HCT116 (cell line): ENCODE measurements at regions not wholly inside any gene's neighbourhood (a gene's known extent, or its start where the extent isn't known, plus 50 kb on each side); places are given as distances from the start of the nearest gene placed in this dataset.

Experiments
- ATAC-seq: fragments of 200-7000 bp; cut with Tn5 transposase; 2 replicates; pipeline ENCODE4 v1.9.1; 2020; ENCODE audit warnings: mild to moderate bottlenecking, moderate library complexity
- BruUV-seq: library from RNA; stranded (reverse); fragments of 400-500 nt; replicated peaks from 2 replicates; lab custom pipeline; 2021; lab: Mats Ljungman, UMichigan
- CTCF ChIA-PET: fragments of 300-600 bp; sonication (Branson Sonifier 250); formaldehyde crosslinking; loops from one replicate; lab custom pipeline; 2021; ENCODE audit warnings: antibody characterized with exemption; lab: Charles Lee
- POLR2A ChIA-PET: fragments of 300-600, 350-600 bp; sonication (Branson Sonifier 250); formaldehyde crosslinking; loops from one replicate; lab custom pipeline; 2021; ENCODE audit warnings: antibody characterized with exemption; lab: Charles Lee
- RAD21 ChIA-PET, 2 experiments: fragments of 300-600 bp; sonication (Branson Sonifier 250); formaldehyde crosslinking; loops; one replicate each; lab custom pipeline; 2023; ENCODE audit warnings: low total read pairs in 2 of 2; ENCODE audit not compliant: uncharacterized antibody in 2 of 2, unreplicated experiment in 2 of 2, low non-redundant PET in 1 of 2; lab: Charles Lee
- DNase-seq: peaks from one replicate; pipeline ENCODE4 v3.0.0-alpha.2; 2010; ENCODE audit warnings: low read depth, low spot score
- H2AFZ ChIP-seq: fragments of 200-600 bp; shearing (Covaris generic), sonication (generic); 2 replicates; pipeline ENCODE4 v1.6.1; 2017; ENCODE audit warnings: low read depth, mixed run types, mixed read lengths, antibody characterized with exemption, low read length; ENCODE audit not compliant: poor library complexity, severe bottlenecking
- H3K27ac ChIP-seq: 2 replicates; pipeline ENCODE4 v1.5.1; 2012; ENCODE audit warnings: low read depth, low read length
- H3K27me3 ChIP-seq: fragments of 200-600 bp; sonication (generic); 2 replicates; pipeline ENCODE4 v1.6.1; 2016; ENCODE audit warnings: mixed run types, low read length, mixed read lengths; ENCODE audit not compliant: insufficient read depth
- H3K36me3 ChIP-seq, 2 experiments: fragments of 200-500 bp in 1 of 2; fragments of 200-600 bp in 1 of 2; sonication (Bioruptor generic) in 1 of 2; sonication (generic) in 1 of 2; 2 replicates each; pipeline versions ENCODE4 v1.5.1 to v1.6.1; 2014 to 2016; ENCODE audit warnings: low read length in 2 of 2, inconsistent platforms in 1 of 2, mixed read lengths in 1 of 2, mixed run types in 1 of 2; ENCODE audit not compliant: insufficient read depth in 2 of 2, control insufficient read depth in 1 of 2
- H3K4me1 ChIP-seq, 2 experiments: fragments of 200-600 bp in 1 of 2; sonication (generic) in 1 of 2; 2 replicates each; pipeline versions ENCODE4 v1.5.1 to v1.6.1; 2012 to 2017; ENCODE audit warnings: low read length in 2 of 2, inconsistent platforms in 1 of 2, mild to moderate bottlenecking in 1 of 2, mixed read lengths in 1 of 2, mixed run types in 1 of 2, moderate library complexity in 1 of 2; ENCODE audit not compliant: insufficient read depth in 2 of 2, control insufficient read depth in 1 of 2
- H3K4me2 ChIP-seq: fragments of 200-600 bp; sonication (generic); 2 replicates; pipeline ENCODE4 v1.6.1; 2017; ENCODE audit warnings: mixed run types, low read length, mixed read lengths
- H3K4me3 ChIP-seq, 2 experiments: fragments of 200-600 bp in 1 of 2; sonication (generic) in 1 of 2; replicated peaks in 1 of 2; 2 replicates each; pipeline ENCODE4 v1.5.1; 2011 to 2016; ENCODE audit warnings: low read length in 2 of 2, control low read depth in 1 of 2, low read depth in 1 of 2, mild to moderate bottlenecking in 1 of 2, mixed read lengths in 1 of 2, mixed run types in 1 of 2
- H3K79me2 ChIP-seq: fragments of 200-600 bp; sonication (generic); 2 replicates; pipeline ENCODE4 v1.6.1; 2017; ENCODE audit warnings: mild to moderate bottlenecking, mixed run types, low read length, moderate library complexity, mixed read lengths; ENCODE audit not compliant: insufficient read depth
- H3K9ac ChIP-seq: fragments of 200-600 bp; sonication (generic); 2 replicates; pipeline ENCODE4 v1.6.1; 2016; ENCODE audit warnings: low read length, mixed read lengths
- H3K9me2 ChIP-seq: fragments of 200-600 bp; sonication (generic), shearing (Covaris generic); 2 replicates; pipeline ENCODE4 v1.6.1; 2017; ENCODE audit warnings: mixed run types, mild to moderate bottlenecking, moderate library complexity; ENCODE audit not compliant: insufficient read depth
- H3K9me3 ChIP-seq, 2 experiments: fragments of 200-500 bp in 1 of 2; fragments of 200-600 bp in 1 of 2; sonication (Bioruptor generic) in 1 of 2; sonication (generic) in 1 of 2; 2 replicates each; pipeline ENCODE4 v1.6.1; 2014 to 2017; ENCODE audit warnings: low read length in 2 of 2, mixed read lengths in 2 of 2, inconsistent platforms in 1 of 2, low read depth in 1 of 2, mild to moderate bottlenecking in 1 of 2, mixed run types in 1 of 2, moderate library complexity in 1 of 2; ENCODE audit not compliant: control insufficient read depth in 1 of 2, insufficient read depth in 1 of 2
- H4K20me1 ChIP-seq: fragments of 200-600 bp; sonication (generic), shearing (Covaris generic); 2 replicates; pipeline ENCODE4 v1.6.1; 2017; ENCODE audit warnings: mixed run types, mild to moderate bottlenecking, moderate library complexity; ENCODE audit not compliant: insufficient read depth
- CBX3 ChIP-seq: IDR thresholded peaks from 2 replicates; pipeline ENCODE4 v1.6.1; 2012; ENCODE audit warnings: low read depth
- EZH2phosphoT487 ChIP-seq: fragments of 200-600 bp; IDR thresholded peaks from 2 replicates; pipeline ENCODE4 v1.6.1; 2018; ENCODE audit warnings: antibody characterized with exemption, borderline replicate concordance
- POLR2AphosphoS5 ChIP-seq: IDR thresholded peaks from 2 replicates; pipeline ENCODE4 v1.6.1; 2011; ENCODE audit warnings: mild to moderate bottlenecking, low read depth, low read length, moderate library complexity
- ZNF274 ChIP-seq: fragments of 200-500 bp; sonication (Bioruptor generic); IDR thresholded peaks from 2 replicates; pipeline ENCODE4 v1.6.1; 2014; ENCODE audit warnings: mild to moderate bottlenecking, low read depth, low read length, inconsistent platforms
- intact Hi-C: fragments of 100-400 bp; cut with micrococcal nuclease; formaldehyde crosslinking; loops from 2 replicates; pipeline ENCODE4 v1.10.0; 2022

DNA sequence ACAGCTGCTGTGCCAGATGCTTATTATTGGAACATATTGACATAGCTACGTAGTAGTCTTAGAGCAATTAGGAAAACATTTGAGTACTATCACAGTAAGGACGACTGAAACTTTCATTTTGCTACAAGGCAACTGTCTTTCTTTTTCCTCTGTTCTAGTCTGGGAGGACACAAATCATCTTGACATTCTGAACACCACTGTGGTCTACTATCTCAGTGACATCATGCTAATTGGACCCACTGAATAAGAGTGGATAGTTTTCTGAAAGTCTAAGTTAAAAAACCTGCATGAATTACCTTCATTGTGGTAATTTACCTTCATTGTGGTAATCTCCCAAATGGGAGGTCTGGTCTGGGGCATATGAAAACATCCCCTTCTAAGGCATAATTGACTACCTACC is 163.3 kb upstream of the MOCS1 start:
- ChIA-PET CTCF (no interaction called here), RAD21 (no interaction called here)
- no peak for ATAC-seq

DNA sequence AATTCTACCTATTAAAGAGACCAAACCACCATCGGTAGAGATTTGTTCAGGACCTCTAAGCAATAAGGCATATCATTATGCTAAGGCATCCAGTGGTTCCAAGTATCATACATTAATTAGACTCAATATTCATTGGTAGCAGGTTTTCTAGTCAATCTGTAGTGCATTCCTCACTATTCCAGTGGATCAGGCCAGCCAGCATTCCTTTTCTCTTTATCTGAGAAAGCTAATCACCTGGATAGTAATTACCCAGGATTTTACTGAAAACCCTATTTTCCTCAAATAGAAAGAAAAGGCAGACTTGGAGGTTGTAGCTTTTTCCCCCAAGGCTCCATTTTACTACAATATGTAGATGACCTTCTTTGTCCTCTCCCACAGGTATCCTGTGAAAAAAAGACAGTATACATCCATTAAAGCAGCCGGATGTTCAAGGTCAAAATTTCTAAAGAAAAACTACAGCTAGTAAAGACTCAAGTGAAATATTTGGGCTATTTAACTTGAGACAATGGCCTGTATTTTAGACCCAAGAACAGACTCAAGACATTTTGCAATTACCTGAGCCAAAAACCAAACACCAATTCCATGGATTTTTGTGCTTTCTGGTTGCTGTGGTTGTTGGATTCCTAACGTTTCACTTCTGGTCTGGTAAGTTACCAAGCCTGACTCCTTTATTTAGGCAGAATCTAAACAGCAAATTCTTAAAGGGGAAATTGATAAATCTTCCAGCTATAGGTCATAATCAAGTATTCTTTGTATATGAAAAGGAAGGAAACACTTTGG is 149.1 kb upstream of the MOCS1 start:
- no peak overlapping the region for H3K4me2 ChIP-seq
- H3K27ac ChIP-seq, result no peak overlapping the region
- no peaks in the 10 kb centered on the region for H3K36me3 ChIP-seq
- ChIA-PET POLR2A (no interaction called here), RAD21 (no interaction called here), CTCF (no interaction called here)
- H3K79me2 ChIP-seq, result no peaks in the 10 kb centered on the region
- no peak overlapping the region for H2AFZ ChIP-seq
- no peak overlapping the region for H3K4me3 ChIP-seq
- H3K9me3 ChIP-seq, result no peaks in the 10 kb centered on the region
- peaks cover 6% of the 10 kb centered on the region; the same call in 1 of the 2 replicates for H3K27me3 ChIP-seq
- no peak for TF ChIP-seq POLR2AphosphoS5
- no peak for TF ChIP-seq CBX3
- DNase-seq (no peak), ATAC-seq (no peak)
- H4K20me1 ChIP-seq, result no peaks in the 10 kb centered on the region
- BruUV-seq, result no TSS peak
- H3K9ac ChIP-seq, result no peak overlapping the region
- intact Hi-C loops, result no loop called here
- no peaks in the 10 kb centered on the region for H3K4me1 ChIP-seq
- H3K9me2 ChIP-seq, result no peaks in the 10 kb centered on the region

More for the DNA sequence above, 163.3 kb upstream of the MOCS1 start:
- POLR2A ChIA-PET, result no interaction called here
- Histone ChIP-seq H3K79me2 (no peaks in the 10 kb centered on the region), H3K27me3 (no peaks in the 10 kb centered on the region; the same call in 1 of the 2 replicates), H3K9me3 (no peaks in the 10 kb centered on the region), H3K4me1 (no peaks in the 10 kb centered on the region), H3K36me3 (no peaks in the 10 kb centered on the region), H3K27ac (no peak overlapping the region), H2AFZ (no peak overlapping the region), H4K20me1 (no peaks in the 10 kb centered on the region), H3K4me3 (no peak overlapping the region), H3K9ac (no peak overlapping the region), H3K4me2 (no peak overlapping the region), H3K9me2 (no peaks in the 10 kb centered on the region)
- BruUV-seq, result no TSS peak
- TF ChIP-seq EZH2phosphoT487, result no peak
- no peak for TF ChIP-seq ZNF274
- no peak for DNase-seq
- intact Hi-C loops, result no loop called here
